RPMI7951 (cell line): ENCODE measurements at regions not wholly inside any gene's neighbourhood (a gene's known extent, or its start where the extent isn't known, plus 50 kb on each side); places are given as distances from the start of the nearest gene placed in this dataset.

ENCODE experiments used
- DNase-seq: peaks from one replicate; pipeline ENCODE4 v3.0.0-alpha.2; 2012; ENCODE audit warnings: low read depth

DNA sequence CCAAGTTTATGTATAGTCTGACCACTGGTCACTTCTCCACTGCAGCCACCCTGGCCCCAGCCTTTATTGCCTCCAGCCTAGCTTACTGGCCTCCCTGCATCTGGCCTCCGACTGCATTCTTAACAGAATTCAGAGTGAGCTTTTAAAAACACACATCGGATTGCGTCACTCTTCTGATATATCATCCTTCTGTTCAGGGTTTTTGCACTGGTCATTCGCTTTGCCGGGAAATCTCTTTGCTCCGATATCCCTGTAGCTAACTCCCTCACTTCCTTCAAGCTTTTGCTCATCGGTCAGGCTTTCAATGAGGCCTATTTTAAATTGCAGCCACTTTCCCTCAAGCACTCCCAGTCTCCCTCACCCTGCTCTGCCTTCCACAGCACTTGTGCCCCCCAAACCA, 101.6 kb upstream of the DLX2 start:
- no peak for DNase-seq

DNA sequence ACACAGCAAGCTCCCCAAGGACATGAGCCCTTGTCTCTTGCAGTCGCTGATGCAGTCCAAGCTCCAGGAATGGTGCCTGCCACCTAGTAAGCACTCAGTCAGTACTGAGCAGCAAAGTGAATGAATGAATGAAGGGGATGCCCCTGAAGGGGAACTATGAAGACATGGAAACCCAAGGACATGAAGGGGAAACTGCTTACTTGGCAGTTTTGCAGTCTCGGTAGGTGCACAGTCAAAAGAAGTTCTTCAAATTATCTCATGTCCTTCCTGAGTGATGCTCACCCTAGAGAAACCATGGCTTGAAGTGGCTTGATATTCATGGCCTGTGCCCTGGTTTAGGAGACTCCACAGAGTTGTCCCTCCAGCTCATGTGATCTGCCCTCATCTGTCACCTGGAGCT, 102.1 kb upstream of the DLX2 start:
- no peak for DNase-seq

DNA sequence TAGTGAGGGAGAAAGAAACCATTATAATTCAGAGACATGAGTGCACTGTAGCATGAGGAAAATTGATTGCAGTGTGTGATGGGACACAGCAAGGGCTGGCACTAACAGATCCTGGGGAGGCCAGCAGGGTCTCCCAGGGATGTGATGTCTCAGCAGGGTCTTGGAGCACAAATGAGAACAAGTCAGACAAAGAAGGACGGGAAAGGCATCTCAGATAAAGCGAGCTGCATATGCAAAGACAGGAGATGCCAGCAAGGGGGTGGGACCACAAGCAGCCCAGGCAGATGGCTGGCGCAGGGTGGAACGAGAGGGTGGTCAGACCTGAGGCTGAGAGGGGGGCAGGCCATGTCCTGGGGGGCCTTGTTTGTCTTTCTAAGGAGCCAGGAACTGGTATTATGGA, 102.6 kb upstream of the DLX2 start:
- DNase-seq = no peak

DNA sequence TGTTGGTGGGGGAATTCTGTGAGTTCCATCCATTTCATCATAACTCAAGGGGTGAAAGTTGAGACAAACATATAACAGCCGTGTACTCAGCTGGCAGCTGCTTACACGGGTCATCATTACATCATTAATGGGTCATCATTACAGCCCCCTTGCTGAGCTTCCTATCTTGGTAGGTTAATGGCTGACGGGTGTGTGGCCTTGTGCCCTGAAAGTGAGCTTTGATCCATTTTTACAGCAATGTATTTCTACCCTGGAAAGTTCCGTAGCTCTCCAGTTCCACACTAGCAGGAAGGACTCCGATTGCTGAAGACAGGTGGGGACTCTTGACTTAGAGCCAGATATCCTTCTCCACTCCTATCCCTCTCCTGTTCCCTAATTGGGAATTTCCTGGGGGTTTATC, 105.2 kb upstream of the DLX2 start:
- DNase-seq = no peak

DNA sequence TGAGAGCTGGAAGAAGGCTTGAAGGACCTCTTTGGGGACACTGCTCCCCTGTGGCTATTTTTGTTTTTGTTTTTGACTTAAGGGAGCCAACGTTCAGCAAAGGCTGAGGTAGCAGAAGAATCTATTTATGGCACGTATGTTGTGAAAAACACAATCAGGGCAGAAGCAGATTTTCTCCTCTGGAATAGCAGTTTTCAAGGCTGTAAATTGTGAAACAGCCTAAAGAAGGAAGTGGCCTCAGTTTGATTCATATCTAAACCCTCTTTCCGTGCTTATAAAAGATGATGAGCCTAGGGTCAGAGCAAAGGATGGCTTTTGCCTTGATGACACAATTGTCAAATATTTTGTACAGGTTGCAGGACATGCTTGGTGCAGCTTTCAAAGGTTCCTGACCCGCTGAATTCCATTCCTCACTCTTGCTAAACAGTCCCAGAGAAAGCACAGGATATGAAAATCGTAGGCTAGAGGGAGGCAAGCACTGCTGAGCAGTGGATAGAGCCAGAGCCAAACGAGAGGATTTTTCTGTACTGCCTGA, 106.2 kb upstream of the DLX2 start:
- peak; percentile 58 for DNase-seq

DNA sequence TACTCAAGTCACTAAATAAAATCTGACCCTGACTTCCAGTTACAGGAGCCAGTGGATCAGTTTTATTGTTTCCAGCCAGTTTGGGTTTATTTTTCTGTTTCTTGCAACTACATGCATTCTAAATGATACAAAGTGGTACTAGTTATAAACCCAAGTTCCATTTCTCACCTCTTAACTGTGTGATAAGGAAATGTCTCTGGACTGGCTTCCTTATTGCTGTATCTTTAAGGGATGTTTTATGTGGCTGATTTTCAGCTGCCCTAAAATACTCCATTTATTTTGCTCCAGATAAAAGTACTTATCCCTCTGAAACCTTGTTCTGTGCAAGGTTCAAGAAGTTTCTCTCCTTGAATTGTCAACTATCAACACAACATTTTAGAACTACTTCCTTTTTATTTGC, 107.9 kb upstream of the DLX2 start:
- no peak for DNase-seq

DNA sequence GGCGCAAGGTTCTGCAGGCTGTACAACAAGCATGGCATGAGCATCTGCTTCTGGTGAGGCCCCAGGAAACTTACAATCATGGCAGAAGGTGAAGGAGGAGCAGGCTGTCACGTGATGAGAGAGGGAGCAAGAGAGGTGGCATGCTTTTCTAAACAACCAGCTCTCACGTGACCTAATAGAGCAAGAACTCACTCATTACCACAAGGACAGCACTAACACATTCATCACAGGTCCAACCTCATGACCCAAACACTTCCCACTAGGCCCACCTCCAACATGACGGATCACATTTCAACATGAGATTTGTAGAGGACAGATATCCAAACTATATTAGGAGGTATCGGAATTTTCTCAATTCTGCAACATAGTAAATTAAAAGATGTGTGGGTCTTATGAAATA, 108.8 kb upstream of the DLX2 start:
- DNase-seq = peak; percentile 21

DNA sequence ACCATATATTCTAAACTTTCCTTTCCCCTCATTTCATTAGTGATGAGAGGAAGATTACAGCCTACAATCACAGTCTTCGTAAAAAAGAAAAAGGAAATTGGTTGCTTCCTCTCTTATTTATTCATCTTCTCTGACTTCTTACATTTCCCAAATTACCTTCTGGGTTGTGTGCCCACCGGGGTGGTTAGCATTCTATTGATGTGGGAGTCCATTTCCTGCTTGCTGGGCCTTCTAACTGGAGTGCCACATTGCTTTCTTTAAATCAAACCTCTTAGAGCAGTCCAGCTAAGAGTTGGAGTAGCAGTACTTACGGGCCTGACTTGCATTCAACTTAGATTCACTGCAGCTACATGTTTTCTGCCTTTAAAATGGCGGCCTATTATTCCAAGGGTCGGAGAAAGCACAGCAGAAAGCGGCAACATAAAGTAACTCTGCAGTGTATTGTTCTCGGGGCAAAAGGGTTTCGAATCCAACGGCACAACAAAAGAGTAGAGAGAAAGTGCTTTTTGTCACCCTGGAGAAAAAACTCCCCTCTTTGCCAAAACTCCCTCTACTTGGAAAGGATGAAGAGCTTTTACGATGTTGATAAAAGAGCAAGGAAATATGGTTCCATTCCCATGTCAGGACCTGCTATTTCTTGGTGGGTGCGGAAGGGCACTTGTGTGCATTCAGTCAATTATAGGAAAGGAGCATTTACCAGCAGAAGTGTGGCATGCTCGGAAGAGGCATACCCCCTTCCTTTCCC, 110.6 kb upstream of the DLX2 start:
- no peak for DNase-seq

DNA sequence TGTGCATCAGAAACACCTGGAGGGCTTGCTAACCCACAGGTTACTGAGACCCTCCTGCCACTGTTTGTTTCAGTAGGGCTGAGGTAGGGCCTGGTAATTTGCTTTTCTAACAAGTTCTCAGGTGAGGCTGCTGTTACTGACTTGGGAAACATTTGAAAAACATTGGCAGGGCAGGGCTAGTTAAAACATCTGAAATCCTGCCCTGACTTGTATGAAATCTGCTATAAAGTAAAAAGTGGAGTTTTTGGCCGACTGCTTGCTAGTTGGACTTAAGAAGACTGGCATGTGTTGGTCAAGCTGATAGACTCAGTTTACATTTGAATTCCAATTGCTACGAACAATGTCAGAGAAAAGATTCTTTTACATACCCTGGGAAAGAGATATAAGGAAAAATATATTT, 111.6 kb upstream of the DLX2 start:
- DNase-seq = no peak

DNA sequence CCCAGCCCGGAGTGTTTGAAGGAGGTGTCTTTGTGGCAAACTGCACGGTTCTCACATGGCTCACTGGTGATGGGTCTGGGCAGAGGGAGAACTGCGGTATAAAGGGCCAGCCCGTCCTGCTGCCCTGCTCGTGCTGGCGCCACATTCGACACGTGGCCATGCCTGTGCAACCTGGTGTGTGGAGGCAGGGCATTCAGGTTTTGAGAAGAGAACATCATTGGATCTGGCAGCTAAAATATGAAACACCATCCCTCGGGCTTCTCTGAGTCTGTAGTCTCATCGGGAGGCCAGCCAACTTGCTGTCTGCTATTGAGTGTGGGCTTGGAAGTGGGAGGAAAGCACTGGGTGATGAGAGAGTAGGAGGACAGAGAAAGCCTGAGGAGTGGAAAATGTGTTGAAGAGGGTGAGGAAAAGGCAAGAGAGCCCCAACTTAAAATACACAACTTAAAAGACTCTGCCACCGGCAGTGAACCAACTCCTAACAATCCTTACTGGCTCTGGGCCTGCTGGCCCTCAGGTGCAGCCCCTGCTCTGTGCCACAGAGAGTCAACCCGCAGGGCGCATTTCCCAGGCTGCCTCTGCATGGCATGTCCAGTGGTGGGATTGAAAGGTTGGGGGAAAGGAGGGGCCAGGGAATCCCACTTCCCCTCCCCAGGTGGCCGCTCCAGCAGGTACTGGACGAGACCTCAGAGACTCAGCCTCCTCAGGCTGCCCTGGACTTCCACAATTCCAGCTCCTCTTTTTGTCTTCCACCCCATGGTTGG, 112.7 kb upstream of the DLX2 start:
- no peak for DNase-seq

DNA sequence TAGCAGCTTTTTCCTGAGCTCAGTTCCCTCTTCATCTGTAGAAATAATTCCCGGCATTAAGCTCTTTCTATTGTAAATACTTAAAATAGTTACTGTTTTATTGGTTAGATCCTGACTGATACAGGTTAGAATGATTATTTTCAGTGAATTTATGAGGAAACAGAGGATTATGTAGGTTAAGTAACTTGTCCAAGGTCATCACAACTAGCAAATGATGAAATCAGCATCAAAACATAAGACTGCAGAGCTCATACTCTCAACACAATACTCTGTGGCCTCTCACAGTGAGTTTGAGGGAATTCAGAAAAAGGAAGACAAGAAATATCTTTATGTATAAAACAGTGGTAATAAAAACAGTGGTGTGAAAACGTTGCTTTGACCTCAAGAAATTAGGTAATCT, 113.2 kb upstream of the DLX2 start:
- no peak for DNase-seq

DNA sequence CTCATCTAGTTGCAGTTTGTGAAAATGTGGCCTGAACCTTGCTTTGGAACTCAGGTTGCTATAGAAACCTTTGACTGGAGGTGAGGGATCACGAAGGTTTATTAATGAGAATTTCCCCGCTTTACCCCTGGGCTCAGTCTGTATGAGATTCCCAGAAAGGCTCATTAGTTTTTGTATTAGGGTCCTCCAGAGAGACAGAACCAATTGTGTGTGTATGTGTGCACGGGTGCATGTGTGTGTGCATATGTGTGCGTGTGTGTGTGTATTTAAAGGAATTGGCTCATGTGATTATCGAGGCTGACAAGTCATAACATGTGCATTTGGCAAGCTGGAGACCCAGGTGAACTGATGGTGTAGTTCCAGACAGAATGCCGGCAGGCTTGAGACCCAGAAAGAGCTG, 113.8 kb upstream of the DLX2 start:
- DNase-seq = no peak

DNA sequence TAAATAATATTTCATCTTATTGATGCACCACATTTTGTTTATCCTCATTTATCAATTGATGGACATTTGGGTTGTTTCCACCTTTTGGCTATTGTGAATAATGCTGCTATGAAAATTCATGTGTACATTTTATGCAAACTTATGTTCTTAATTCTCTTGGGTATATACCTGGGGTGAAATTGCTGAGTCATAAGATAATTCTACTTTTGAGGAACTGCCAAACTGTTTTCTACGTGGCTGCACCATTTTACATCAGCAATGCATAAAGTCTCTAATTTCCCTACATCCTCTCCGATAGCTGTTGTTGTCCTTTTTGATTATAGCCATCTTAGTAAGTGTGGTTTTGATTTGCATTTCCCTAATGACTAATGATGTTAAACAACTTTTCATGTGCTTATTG, 116.5 kb upstream of the DLX2 start:
- no peak for DNase-seq

DNA sequence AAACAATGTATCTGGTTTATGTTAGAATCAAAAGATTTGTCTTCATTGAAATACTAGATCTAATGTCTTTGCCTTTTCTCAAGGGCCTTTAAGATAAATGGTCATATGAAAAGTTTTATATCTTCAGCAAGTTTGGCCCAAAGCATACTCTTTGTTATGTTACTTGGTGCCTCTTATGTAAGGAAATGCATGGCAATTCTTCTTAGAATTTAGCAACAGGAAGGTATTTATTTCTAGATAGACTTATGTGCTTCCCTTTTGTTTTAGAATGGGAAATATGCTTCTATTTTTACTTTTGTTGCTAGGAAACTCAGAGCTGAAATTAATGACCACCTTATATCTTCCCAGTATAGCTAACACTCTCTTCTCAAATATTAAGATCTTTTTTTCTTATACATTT, 117.4 kb upstream of the DLX2 start:
- no peak for DNase-seq

DNA sequence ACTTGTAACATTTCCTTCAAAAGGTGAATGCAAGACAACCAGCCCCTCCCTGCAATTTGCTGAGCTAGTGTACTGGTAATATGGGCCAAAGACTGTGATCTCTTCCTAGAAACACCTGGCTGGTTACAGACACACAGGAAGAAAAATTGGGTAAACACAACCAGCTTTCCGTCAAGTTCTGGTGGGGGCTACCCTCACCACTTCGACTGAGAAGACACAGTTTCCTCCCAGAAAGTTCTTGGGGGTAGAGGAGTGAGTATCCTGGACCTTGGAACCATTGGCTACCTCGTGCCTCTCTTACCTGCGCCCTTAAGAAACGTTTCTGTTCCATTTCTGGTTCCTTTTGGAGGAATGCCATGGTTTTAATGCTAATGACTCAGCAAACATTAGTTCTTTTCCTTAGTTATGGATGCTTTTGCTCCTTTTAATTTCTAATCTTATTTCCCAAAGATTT, 120.9 kb upstream of the DLX2 start:
- no peak for DNase-seq

DNA sequence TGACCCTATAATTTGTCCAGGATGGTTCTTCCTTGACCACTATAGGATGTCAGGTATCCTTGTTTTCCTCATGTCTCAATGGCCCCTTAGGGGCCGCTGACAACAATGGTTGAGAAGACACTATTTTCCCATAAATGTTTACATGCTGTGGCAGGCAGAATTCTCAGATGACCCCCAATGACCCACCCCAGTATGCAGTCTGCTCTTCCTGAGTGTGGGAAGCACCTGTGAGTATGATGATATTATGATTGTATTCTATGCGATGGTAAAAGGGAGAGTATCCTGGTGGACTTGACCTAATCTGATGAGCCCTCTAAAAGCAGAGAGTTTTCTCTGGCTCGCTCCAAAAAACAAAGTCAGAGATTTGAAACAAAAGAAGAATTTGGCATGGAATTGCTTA, 123.1 kb upstream of the DLX2 start:
- DNase-seq = no peak

DNA sequence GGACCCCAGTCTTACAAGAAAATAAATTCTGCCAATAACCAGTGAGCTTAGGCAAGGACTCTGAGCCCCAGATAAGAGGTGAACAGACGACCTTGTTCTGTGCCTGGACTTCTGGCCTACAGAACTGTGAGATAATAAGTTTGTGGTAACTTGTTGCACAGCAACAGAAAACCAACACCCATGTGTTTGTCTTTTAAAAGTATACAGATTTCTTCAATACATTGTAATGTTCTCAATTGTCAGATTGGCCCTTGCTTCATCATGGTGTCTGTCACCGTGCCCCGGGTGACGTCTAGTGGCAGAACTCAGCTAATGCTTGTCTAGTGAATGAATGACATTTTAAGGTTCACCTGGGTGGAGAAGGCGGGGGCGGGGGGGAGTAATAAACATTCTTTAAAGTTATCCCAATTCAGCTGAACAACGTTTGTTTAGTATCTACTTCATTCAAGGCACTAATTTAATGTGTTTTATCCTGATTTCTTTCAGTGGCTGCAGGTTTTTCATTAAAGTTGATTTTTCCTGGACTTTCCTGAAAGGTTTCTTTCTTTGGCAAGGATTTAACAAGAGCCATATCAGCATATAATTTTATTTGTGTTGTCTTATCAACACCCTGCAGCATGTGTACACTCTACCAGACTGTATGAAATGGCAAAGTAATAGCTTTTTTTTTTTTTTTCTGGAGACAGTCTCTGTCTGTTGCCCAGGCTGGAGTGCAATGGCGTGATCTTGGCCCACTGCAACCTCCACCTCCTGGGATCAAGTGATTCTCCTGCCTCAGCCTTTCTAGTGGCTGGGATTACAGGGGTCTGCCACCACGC, 123.8 kb upstream of the DLX2 start:
- DNase-seq = no peak

DNA sequence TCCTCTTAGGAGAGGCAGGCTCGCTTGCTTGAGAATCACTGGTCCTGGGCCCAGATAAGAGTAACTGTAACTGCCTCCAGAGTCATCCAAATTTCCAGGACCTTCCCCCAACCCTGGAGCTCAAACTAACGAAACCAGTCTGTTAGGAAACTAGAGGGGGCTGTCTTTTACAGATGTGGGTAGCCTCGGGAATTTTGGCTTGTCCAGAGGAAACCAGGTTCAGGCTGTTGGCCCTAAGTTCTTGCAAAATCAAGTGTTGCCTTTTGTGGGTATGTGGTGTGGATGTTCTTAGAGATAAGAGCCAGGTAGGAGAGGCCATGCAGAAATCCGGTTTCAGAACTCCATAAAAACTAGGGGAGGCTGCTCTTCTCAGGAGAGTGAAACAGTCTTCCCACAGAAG, 125.0 kb upstream of the DLX2 start:
- no peak for DNase-seq

DNA sequence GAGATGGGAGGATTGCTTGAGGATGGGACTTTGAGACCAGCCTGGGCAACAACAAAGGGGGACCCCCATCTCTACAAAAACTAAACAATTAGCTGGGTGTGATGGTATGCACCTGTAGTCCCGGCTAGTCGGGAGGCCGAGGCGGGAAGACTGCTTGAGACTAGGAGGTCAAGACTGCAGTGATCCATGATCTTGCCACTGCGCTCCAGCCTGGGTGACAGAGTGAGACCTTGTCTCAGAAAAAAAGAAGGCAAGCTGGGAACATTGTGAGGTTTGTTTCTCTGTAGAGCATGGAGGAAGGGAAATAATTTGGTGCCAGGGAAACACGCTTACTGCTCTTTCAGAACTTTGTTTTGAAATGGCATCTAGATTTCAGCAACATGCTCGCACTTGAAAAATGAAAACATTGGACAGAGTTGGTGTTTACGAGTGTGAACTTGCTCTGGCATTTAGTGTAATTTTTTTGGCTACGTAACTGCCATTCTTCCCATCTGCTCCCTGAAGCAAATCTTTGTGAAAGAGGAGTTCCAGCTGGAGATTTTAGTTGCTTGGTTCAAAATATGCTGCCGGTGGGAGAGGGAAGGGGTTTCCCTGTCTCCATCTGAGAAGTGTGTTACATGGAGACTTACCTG, 125.6 kb upstream of the DLX2 start:
- no peak for DNase-seq

DNA sequence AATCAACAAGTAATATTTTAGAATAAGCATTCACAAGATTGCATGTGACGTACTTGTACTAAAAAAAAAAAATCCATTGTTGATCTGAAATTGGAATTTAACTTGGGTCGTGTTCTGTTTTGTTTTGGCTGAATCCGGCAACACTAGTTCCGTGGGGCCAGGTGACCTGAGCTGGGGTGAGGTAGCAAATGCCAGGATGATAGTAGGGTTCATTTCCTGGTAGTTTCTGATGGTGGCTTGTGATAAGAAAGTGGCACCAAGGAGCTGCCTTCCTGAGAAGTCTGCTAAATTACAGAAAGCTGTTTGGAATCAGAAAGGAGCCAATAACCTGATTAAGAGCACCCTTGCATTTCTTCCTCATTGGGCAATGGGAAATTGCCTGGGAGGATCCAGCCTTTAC, 126.4 kb upstream of the DLX2 start:
- DNase-seq = no peak

DNA sequence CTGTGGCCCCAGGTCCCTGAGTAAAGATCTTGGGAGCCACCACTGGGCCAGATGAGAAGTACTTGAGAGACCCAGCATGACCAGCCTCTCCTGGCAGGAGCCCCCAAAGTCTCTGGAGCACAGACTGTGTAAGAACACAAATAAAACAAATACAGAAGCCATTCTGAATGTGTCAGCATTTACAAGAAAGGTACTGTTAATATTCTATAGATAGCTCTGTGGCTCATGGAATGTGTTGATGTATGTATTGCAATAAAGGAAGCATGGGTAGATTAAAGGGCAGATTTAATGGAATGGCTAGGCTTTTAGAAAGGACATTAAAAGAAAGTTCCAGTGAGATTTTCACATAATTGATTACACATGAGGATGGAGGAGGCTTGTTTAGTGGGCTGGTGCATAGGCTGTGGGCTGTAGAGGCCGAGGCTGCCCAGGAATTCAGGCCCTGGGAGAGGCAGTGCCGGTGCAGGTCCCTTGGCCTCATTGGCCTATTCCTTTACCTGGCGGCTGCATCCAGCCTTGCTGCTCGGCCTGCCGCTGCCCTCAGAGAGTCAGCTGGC, 127.7 kb upstream of the DLX2 start:
- no peak for DNase-seq
